Prostate gland (tissue), 2 donors: ENCODE measurements at regions not wholly inside any gene's neighbourhood (a gene's known extent, or its start where the extent isn't known, plus 50 kb on each side); places are given as distances from the start of the nearest gene placed in this dataset.

Experiments used
- CTCF ChIP-seq, 4 experiments: fragments of 200-600 bp in 2 of 4; fragments of 450-650 bp in 2 of 4; sonication (generic) in 2 of 4; IDR thresholded peaks; 1 replicate in 3 of 4; 2 replicates in 1 of 4; pipeline ENCODE4 v1.5.1; 2016 to 2019; ENCODE audit warnings: antibody characterized with exemption in 4 of 4, mild to moderate bottlenecking in 2 of 4, moderate library complexity in 2 of 4
- POLR2A ChIP-seq: fragments of 450-650 bp; IDR thresholded peaks from one replicate; pipeline ENCODE4 v1.6.1; 2016; ENCODE audit warnings: antibody characterized with exemption, mild to moderate bottlenecking
- POLR2AphosphoS5 ChIP-seq: sonication (generic); formaldehyde crosslinking; IDR thresholded peaks from one replicate; pipeline ENCODE4 v1.6.1; 2017; ENCODE audit warnings: antibody characterized with exemption

GRCh38 chr2:118171546-118171945, 83.3 kb downstream of the INSIG2 start:
- TF ChIP-seq CTCF (IDR thresholded peaks at IDR 0.05) (no peak), POLR2AphosphoS5 (no peak), POLR2A (no peak)
